Hematopoietic multipotent progenitor cell treated with erythropoietin and hydrocortisone succinate and interleukin-3 and kit ligand, for 8 days (in vitro differentiated cells): ENCODE measurements at regions not wholly inside any gene's neighbourhood (a gene's known extent, or its start where the extent isn't known, plus 50 kb on each side); places are given as distances from the start of the nearest gene placed in this dataset.
"Not testable (repeated sequence)": the region's sequence is repeated elsewhere in the genome, so short reads cannot be mapped to it uniquely, and the experiment has no call there.

Experiments used
- DNase-seq: peaks from one replicate; pipeline ENCODE4 v3.0.0-alpha.2; 2015

DNA sequence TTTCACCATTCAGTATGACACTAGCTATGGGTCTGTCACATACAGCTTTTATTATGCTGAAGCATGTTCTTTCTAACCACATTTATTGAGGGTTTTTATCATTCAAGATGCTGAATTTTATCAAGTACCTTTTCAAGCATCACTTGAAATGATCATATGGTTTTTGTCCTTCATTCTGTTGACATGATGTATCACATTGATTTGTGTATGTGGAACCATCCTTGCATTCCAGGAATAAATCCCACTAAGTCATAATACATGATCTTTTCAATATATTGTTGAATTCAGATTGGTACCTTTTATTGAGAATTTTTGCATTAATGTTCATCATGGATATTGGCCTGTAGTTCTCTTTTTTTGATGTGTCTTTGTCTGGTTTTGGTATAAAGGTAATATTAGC is 317.4 kb downstream of the NNT start:
- DNase-seq = no peak

DNA sequence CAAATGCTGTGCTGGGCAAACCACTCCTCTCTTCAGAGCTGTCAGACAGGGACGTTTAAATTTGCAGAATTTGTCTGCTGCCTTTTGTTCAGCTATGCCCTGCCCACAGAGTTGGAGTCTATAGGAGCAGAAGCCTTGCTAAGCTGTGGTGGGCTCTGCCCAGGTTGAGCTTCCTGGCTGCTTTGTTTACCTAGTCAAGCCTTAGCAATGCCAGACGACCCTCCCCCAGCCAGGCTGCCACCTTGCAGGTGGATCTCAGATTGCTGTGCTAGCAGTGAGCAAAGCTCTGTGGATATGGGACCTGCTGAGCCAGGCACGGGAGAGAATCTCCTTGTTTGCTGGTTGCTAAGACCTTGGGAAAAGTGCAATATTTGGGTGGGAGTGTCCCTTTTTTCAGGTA is 314.9 kb downstream of the NNT start:
- DNase-seq = no peak

GRCh38 chr5:43903129-43903528 is 300.1 kb downstream of the NNT start:
- DNase-seq = no peak

GRCh38 chr5:43900974-43901373 is 298.0 kb downstream of the NNT start:
- DNase-seq = no peak

DNA sequence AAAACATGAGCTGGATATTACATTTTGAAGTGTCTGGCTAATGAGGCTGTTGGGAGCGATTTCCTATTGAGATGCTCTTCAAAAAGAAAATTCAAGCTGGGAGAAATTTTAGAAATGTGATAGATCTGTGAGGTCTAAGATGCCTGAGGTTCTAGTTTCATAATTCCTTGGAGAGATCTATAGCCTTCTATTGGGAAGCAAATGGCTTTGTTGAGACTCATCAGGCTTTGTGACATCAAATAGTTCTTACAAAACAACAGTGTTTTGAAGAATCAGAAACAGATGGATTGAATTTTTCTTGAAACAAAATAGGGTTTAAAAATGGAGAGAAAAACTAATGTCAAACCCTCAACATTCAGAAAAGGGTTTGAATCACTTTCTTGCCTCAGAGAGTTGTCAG is 292.9 kb downstream of the NNT start:
- no peak for DNase-seq

DNA sequence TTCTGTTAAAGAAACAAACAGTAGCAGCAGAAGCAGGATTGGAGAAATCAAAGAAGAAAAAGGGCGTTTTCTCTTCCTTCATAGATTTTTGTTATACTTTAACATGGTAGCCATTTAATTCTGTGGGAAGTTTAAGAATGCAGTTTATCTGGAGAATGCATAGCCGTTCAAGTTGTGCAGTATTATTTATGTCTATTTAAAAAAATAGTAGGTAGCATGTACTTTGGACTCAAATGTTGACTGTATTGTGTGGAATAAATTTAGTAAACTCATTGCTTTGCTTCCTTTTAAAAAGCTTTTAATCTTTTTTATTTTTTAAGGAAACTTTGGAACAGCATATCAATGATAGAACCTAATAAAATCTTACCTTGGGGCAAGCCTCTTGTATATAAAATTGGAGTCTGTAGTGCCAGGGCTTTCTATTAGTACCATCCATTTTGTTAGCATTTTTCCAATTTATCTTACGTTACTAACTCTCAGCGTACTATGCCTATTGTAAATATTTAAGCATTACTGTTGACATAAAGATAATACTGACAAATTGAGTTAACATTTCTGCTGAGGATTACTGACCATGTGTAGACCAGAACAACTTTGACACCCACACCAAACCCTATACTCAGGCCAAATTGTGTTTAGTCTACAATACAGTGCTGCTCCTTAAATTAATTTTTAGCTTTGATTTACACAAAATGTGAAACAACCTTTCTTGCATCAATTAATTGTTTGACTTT is 291.1 kb downstream of the NNT start:
- DNase-seq = no peak

GRCh38 chr5:43891112-43891511 is 288.1 kb downstream of the NNT start:
- no peak for DNase-seq

GRCh38 chr5:43889233-43889632 is 286.3 kb downstream of the NNT start:
- no peak for DNase-seq

- no peak for DNase-seq
These were observed 272.8 kb downstream of the NNT start for GRCh38 chr5:43875741-43876140.

GRCh38 chr5:43874772-43875171 is 271.8 kb downstream of the NNT start:
- DNase-seq = no peak

DNA sequence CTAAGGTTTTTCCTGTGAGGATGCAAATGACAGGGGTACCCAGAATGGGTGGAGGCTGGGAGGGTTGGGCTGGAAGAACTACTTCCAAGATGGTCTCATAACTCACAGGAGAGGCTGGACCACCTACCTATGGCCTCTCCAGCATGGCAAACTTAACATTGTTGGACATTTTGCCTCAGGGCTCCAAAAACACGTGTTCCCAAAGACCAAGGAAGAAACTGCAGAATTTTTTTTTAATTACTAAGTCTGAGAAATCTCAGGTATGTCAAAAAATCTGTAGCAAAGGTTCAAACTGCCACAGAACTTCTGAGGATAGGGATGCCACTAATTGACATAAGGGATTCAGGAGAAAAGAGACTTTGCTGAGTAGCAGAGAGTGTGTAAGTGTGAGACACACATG is 270.8 kb downstream of the NNT start:
- DNase-seq = no peak

GRCh38 chr5:43859309-43859708 is 256.3 kb downstream of the NNT start:
- peak; percentile 1 for DNase-seq

GRCh38 chr5:43855452-43855851 is 252.5 kb downstream of the NNT start:
- DNase-seq = no peak

DNA sequence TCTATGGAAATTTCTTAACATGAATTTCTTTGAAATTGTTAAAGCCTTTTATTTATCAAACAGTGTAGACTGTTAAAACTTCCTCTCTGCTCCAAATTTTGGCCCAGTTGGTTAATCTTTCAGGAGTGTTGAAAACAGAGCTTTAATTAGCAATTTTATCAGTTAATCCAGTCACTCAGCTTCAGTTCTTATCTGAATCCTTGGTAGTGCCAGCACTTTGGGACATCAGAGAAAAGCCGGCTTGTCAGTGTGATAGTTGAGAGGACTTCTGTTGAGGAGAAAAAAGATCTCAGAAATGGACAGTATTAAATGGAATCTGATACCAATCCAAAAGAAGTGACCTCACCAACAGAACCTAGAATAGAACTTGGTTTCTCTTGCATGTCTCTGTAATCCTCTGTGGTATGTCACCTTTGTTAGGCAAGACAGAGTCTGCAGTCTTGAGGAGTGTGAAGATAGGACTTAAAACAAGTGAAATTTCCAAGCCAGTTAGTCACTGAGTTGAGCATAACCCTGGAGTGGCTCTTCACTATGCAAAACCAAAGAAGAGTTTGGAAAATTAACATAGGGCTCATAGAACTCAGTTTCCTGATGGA is 251.8 kb downstream of the NNT start:
- no peak for DNase-seq

DNA sequence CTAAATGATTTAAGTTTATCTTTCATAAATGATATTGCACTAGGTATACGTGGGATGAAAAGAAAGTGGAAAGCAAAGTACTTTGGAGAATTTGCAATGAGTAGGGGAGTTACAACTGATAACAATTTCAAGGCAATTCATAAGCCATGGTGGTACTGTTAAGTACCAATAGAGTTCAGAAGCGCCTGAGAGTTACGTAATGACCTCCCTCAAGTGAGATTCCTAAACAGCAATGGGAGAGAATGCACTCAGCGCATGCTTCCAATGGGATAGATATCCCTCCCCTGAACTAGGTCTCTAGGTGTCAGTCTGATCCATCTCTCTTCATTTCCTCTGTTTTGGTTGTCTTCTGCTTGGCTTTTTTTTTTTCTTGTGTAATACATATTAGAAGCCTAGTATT is 249.3 kb downstream of the NNT start:
- no peak for DNase-seq

GRCh38 chr5:43851741-43852140 is 248.8 kb downstream of the NNT start:
- no peak for DNase-seq

DNA sequence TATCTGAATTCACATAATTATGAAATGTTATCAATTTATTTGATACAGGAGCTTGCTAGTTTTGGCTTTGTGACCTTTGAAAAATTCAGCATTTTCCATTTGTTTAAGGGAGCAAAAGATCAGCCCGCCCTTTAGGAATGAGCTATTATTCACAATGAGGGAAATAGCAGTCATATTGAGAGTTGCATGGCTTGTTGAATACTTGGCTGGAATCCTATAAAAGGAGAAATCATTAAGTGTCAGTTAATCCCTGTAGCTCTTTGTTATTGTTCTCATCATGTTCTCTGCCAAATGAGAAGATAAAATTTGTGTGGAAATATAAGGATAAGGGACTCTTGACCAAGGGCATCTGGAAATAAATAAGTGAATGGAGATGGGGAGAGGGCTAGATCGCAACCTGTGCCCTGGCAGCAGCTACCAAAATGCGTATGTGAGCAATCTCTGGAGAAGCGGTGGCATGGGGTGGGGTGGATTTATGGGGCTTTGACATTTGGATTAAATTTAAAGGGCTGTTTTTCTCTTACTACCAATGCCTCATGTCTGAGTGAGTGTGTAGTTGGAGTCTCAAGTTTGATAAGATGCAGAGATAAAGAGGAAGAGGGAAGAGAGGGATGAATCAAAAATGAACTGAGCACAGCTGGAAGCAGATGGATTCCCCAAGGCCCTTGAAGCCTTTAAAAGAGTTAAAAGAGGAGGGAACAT is 237.6 kb downstream of the NNT start:
- DNase-seq = no peak

DNA sequence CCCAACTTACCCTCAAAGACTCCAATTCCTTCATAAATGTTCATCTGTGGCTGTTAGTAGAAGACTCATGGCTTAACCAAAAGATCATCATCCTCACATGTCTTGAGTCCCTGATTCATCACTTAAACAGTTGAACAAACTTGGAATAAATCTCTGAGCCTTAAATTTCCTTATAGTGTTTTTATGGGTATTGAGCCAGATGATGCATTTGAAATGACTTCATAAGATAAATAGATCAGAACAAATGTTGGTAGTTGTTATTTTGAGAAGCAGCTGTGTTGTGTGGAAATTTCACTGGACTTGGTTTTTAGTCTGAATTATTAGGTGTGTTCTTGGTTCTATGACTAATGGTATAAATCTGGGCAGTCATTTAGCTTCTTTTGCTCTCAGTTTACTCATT is 236.2 kb downstream of the NNT start:
- DNase-seq = no peak

DNA sequence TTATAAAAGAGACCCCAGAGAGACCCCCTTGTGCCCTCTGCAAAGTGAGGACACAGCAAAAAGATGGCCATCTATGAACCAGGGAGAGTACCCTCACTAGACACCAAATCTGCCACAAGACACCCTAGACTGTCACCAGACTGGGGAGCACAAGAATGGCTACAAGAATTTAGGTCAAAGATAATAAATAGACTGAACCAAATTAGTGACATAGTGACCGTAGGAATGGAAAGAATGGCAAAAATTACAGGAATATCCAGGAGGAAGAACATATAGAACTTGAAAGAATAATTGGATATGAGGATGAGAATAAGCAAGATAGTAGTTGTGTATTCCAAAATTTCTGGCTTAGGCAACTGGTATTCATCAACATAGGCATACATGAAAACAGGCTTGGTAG is 235.0 kb downstream of the NNT start:
- no peak for DNase-seq

GRCh38 chr5:43837091-43837490 is 234.1 kb downstream of the NNT start:
- no peak for DNase-seq

DNA sequence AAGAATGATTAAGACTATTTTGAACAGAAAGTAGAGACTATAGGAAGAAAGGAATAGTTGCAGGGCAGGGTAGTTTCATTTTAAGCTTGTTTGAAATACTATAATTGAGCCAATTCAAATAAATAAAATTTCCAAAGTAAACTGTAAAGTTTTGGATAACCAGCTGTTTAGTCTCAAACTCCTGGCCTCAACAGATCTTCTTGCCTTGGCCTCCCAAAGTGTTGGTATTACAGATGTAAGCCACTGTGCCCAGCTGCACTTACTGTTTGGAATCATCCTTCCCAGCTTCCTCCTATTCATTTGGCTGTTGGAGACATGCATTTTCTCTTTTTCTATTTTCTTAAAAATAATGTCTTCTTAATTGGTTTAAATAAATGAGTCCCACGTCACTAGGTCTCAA is 231.0 kb downstream of the NNT start:
- no peak for DNase-seq

DNA sequence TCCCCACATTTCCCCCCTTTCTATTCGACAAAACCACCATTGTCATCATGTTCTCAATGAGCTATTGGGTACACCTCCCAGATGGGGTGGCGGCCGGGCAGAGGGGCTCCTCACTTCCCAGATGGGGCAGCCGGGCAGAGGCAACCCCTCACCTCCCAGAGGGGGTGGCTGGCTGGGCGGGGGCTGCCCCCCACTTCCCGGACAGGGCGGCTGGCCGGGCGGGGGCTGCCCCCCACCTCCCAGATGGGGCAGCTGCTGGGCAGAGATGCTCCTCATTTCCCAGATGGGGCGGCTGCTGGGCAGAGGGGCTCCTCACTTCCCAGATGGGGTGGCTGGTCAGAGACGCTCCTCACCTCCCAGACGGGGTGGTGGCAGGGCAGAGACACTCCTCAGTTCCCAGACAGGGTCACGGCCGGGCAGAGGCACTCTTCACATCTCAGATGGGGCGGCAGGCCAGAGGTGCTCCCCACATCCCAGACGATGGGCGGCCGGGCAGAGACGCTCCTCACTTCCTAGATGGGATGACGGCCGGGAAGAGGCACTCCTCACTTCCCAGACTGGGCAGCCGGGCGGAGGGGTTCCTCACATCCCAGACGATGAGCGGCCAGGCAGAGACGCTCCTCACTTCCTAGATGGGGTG is 221.5 kb downstream of the NNT start:
- DNase-seq = not testable (repeated sequence)

GRCh38 chr5:43818394-43818793 is 215.4 kb downstream of the NNT start:
- not testable (repeated sequence) for DNase-seq

GRCh38 chr5:43815497-43815896 is 212.5 kb downstream of the NNT start:
- no peak for DNase-seq
